A549 (cell line): ENCODE measurements at regions not wholly inside any gene's neighbourhood (a gene's known extent, or its start where the extent isn't known, plus 50 kb on each side); places are given as distances from the start of the nearest gene placed in this dataset.
"Not testable (repeated sequence)": the region's sequence is repeated elsewhere in the genome, so short reads cannot be mapped to it uniquely, and the experiment has no call there.

Experiments
- ATAC-seq, 2 experiments: fragments of 200-7000 bp in 1 of 2; fragments of >200 bp in 1 of 2; cut with Nextera tagmentation in 1 of 2; cut with Tn5 transposase in 1 of 2; 3 replicates each; pipeline versions ENCODE4 v1.8.0 to v1.9.1; 2018 to 2020; ENCODE audit warnings: mild to moderate bottlenecking in 1 of 2, moderate library complexity in 1 of 2
- CTCF ChIA-PET: fragments of 300-600 bp; sonication (Branson Sonifier 250); formaldehyde crosslinking; extraction: SDS; loops from one replicate; lab custom pipeline; 2021; ENCODE audit warnings: antibody characterized with exemption, inconsistent platforms; lab: Yijun Ruan, JAX
- POLR2A ChIA-PET: fragments of 350-600 bp; formaldehyde crosslinking; extraction: SDS; loops from one replicate; lab custom pipeline; 2021; ENCODE audit warnings: antibody characterized with exemption, inconsistent platforms; lab: Yijun Ruan, JAX
- DNase-seq, 2 experiments: peaks; one replicate each; pipeline versions ENCODE4 v3.0.0 to v3.0.0-alpha.2; 2011 to 2016; ENCODE audit warnings: low read depth in 1 of 2, low spot score in 1 of 2
- FAIRE-seq: peaks from 2 replicates; lab custom pipeline; 2011; peaks lifted over from hg19 to GRCh38; lab: Jason Lieb, UNC
- H3K27ac ChIP-seq, 2 experiments: fragments of >200 bp; sonication (Bioruptor Twin); formaldehyde crosslinking; 3 replicates each; pipeline ENCODE4 v1.5.1; 2016 to 2017
- H3K4me1 ChIP-seq: fragments of >200 bp; sonication (Bioruptor Twin); formaldehyde crosslinking; 3 replicates; pipeline ENCODE4 v1.6.1; 2016
- H3K4me2 ChIP-seq: fragments of >200 bp; sonication (Bioruptor Twin); formaldehyde crosslinking; 3 replicates; pipeline ENCODE4 v1.6.1; 2016
- H3K4me3 ChIP-seq: fragments of >200 bp; sonication (Bioruptor Twin); formaldehyde crosslinking; 3 replicates; pipeline ENCODE4 v1.5.1; 2016
- H3K9me3 ChIP-seq: fragments of >200 bp; sonication (Bioruptor Twin); formaldehyde crosslinking; 3 replicates; pipeline ENCODE4 v1.6.1; 2016
- BCL3 ChIP-seq: fragments of >200 bp; sonication (Bioruptor Twin); formaldehyde crosslinking; IDR thresholded peaks from 3 replicates; pipeline ENCODE4 v1.6.1; 2016
- CEBPB ChIP-seq, 2 experiments: fragments of >200 bp in 1 of 2; sonication (Bioruptor Twin) in 1 of 2; formaldehyde crosslinking in 1 of 2; IDR thresholded peaks; 2 replicates each; pipeline ENCODE4 v1.6.1; 2012 to 2016
- CHD2 ChIP-seq: fragments of 150-350 bp; IDR thresholded peaks from 2 replicates; pipeline ENCODE4 v1.6.1; 2014; ENCODE audit warnings: low read length; ENCODE audit not compliant: partially characterized antibody
- CHD4 ChIP-seq: fragments of 200-600 bp; sonication (generic); IDR thresholded peaks from 2 replicates; pipeline ENCODE4 v1.6.1; 2016; ENCODE audit warnings: antibody characterized with exemption, mild to moderate bottlenecking, borderline replicate concordance
- CTCF ChIP-seq: fragments of >200 bp; sonication (Bioruptor Twin); formaldehyde crosslinking; IDR thresholded peaks from 3 replicates; pipeline ENCODE4 v1.5.1; 2016
- E2F6 ChIP-seq: IDR thresholded peaks from 2 replicates; pipeline ENCODE4 v1.6.1; 2012; ENCODE audit warnings: low read depth, borderline replicate concordance
- HDAC2 ChIP-seq: fragments of 200-600 bp; sonication (generic); IDR thresholded peaks from 2 replicates; pipeline ENCODE4 v1.6.1; 2016
- HES2 ChIP-seq: fragments of >200 bp; sonication (Bioruptor Twin); formaldehyde crosslinking; IDR thresholded peaks from 2 replicates; pipeline ENCODE4 v1.6.1; 2016
- HOXB13 ChIP-seq: fragments of 250-450 bp; sonication (Bioruptor Pico); IDR thresholded peaks from 2 replicates; pipeline ENCODE4 v1.5.0; 2020; ENCODE audit warnings: low read depth, mild to moderate bottlenecking, moderate library complexity
- HOXB5 ChIP-seq: fragments of 250-450 bp; sonication (Bioruptor Pico); IDR thresholded peaks from 2 replicates; pipeline ENCODE4 v1.5.0; 2020; ENCODE audit warnings: mild to moderate bottlenecking, moderate library complexity
- JUN ChIP-seq, 2 experiments: fragments of >200 bp; sonication (Bioruptor Twin); formaldehyde crosslinking; IDR thresholded peaks; 2 replicates in 1 of 2; 3 replicates in 1 of 2; pipeline ENCODE4 v1.6.1; 2016 to 2017
- KDM1A ChIP-seq: fragments of 200-600 bp; sonication (generic); IDR thresholded peaks from 2 replicates; pipeline ENCODE4 v1.6.1; 2016; ENCODE audit warnings: low read depth, mild to moderate bottlenecking
- KDM5A ChIP-seq: fragments of 200-600 bp; sonication (generic); IDR thresholded peaks from 2 replicates; pipeline ENCODE4 v1.6.1; 2016; ENCODE audit warnings: antibody characterized with exemption, mild to moderate bottlenecking
- MAZ ChIP-seq: fragments of 150-350 bp; IDR thresholded peaks from 2 replicates; pipeline ENCODE4 v1.6.1; 2014; ENCODE audit warnings: antibody characterized with exemption, low read depth, low read length, borderline replicate concordance
- MYC ChIP-seq: IDR thresholded peaks from 2 replicates; pipeline ENCODE4 v1.6.1; 2012; ENCODE audit warnings: mild to moderate bottlenecking, inconsistent platforms, low read length, improper control_type of control experiment, borderline replicate concordance
- NR3C1 ChIP-seq: fragments of >200 bp; sonication (Bioruptor Twin); formaldehyde crosslinking; IDR thresholded peaks from 3 replicates; pipeline ENCODE4 v1.6.1; 2017
- PBX3 ChIP-seq: IDR thresholded peaks from 2 replicates; pipeline ENCODE4 v1.6.1; 2012
- POLR2A ChIP-seq: IDR thresholded peaks from 2 replicates; pipeline ENCODE4 v1.6.1; 2012; ENCODE audit warnings: mild to moderate bottlenecking, low read length
- RFX5 ChIP-seq: fragments of 450-650 bp; IDR thresholded peaks from 2 replicates; pipeline ENCODE4 v1.7.1; 2014; ENCODE audit warnings: antibody characterized with exemption, mild to moderate bottlenecking, moderate library complexity
- SREBF2 ChIP-seq: fragments of 450-650 bp; IDR thresholded peaks from 2 replicates; pipeline ENCODE4 v1.6.1; 2014; ENCODE audit warnings: mild to moderate bottlenecking, moderate library complexity
- USF2 ChIP-seq: fragments of 450-650 bp; IDR thresholded peaks from 2 replicates; pipeline ENCODE4 v1.6.1; 2014; ENCODE audit warnings: antibody characterized with exemption
- whole genome bisulfite sequencing: methylation state at CpG from one replicate; pipeline ENCODE4 v1.1.6; 2017; ENCODE audit errors: missing lambda C conversion rate; 5-methylcytosine and 5-hydroxymethylcytosine counted together

GRCh38 chr4:84312426-84313012 is 186.6 kb downstream of the NKX6-1 start:
- FAIRE-seq (no peak), ATAC-seq (no peak), DNase-seq (no peak)
- Histone ChIP-seq H3K9me3 (no peaks in the 10 kb centered on the region), H3K4me1 (no peaks in the 10 kb centered on the region), H3K4me3 (no peak overlapping the region), H3K4me2 (no peak overlapping the region), H3K27ac (no peak overlapping the region)
- POLR2A ChIA-PET: no interaction called here
- 40% methylated on average over 6 of the region's 6 CpGs for WGBS
- CTCF ChIA-PET: no interaction called here
- no peak for TF ChIP-seq MYC
- no peak for TF ChIP-seq BCL3
- no peak for TF ChIP-seq E2F6

- 34% methylated on average over 3 of the region's 3 CpGs for WGBS
- no peak for FAIRE-seq
- CTCF ChIA-PET: no interaction called here
Measured at GRCh38 chr4:84309191-84309590, 189.9 kb downstream of the NKX6-1 start.

GRCh38 chr4:84298719-84299254 is 200.3 kb downstream of the NKX6-1 start:
- peak in 1 of 2 experiments; percentile 3 for DNase-seq
- H3K9me3 ChIP-seq, H3K4me1 ChIP-seq, POLR2A ChIA-PET, ATAC-seq, FAIRE-seq: not testable (repeated sequence)
- Histone ChIP-seq H3K4me3 (peak overlapping the region; percentile 43), H3K27ac (peak overlapping the region; percentile 67 to 74), H3K4me2 (peak overlapping the region; percentile 76)
- 13% methylated on average over 18 of the region's 27 CpGs for WGBS
- CTCF ChIA-PET: interaction anchor here (0.7 kb wide), 1 partner anchor 112 kb away, joined by 3 read pairs; no protein-coding TSS in a partner anchor

More at GRCh38 chr4:84309191-84309590, 189.9 kb downstream of the NKX6-1 start:
- TF ChIP-seq CHD4 (no peak), RFX5 (no peak), KDM5A (no peak), SREBF2 (no peak), HES2 (no peak), JUN (IDR thresholded peaks at IDR 0.05) (no peak), PBX3 (no peak), MAZ (no peak), NR3C1 (no peak), HDAC2 (no peak), HOXB5 (CRISPR knock-in tag) (no peak), CHD2 (no peak), CTCF (no peak), HOXB13 (CRISPR knock-in tag) (no peak), KDM1A (no peak), USF2 (no peak), POLR2A (no peak), CEBPB (IDR thresholded peaks at IDR 0.05) (no peak), MYC (no peak)
- Histone ChIP-seq H3K4me2 (no peak overlapping the region), H3K9me3 (no peaks in the 10 kb centered on the region), H3K4me3 (no peak overlapping the region), H3K4me1 (no peaks in the 10 kb centered on the region), H3K27ac (no peak overlapping the region)
- POLR2A ChIA-PET: no interaction called here
- no peak for DNase-seq
- no peak for ATAC-seq
